NAMALWA (cell line): ENCODE measurements at regions not wholly inside any gene's neighbourhood (a gene's known extent, or its start where the extent isn't known, plus 50 kb on each side); places are given as distances from the start of the nearest gene placed in this dataset.

Experiments used
- DNase-seq: peaks from one replicate; pipeline ENCODE4 v3.0.0-alpha.2; 2015; ENCODE audit warnings: low spot score

DNA sequence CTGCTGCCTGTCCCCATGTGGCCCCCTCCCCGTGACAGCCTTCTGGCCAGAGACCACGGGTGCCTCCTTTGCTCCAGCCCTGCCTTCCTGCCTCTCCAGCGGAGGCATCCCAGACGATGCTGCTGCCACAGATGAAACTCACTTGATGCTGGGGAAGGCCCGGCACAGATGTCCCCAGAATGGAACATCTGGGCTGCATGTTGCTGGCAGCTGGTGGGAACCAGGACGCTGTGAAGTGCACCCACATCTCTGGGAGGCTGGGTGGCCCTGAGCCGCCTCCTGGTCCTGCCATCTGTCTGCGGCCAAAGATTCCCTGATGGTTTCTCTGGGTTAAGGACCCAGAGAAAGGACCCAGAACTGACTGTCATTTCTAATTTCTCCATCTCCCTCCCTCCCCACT, 51.9 kb upstream of the PTPRS start:
- DNase-seq, result no peak

- DNase-seq, result no peak
Observed at GRCh38 chr19:5393088-5393487, 52.5 kb upstream of the PTPRS start.

DNA sequence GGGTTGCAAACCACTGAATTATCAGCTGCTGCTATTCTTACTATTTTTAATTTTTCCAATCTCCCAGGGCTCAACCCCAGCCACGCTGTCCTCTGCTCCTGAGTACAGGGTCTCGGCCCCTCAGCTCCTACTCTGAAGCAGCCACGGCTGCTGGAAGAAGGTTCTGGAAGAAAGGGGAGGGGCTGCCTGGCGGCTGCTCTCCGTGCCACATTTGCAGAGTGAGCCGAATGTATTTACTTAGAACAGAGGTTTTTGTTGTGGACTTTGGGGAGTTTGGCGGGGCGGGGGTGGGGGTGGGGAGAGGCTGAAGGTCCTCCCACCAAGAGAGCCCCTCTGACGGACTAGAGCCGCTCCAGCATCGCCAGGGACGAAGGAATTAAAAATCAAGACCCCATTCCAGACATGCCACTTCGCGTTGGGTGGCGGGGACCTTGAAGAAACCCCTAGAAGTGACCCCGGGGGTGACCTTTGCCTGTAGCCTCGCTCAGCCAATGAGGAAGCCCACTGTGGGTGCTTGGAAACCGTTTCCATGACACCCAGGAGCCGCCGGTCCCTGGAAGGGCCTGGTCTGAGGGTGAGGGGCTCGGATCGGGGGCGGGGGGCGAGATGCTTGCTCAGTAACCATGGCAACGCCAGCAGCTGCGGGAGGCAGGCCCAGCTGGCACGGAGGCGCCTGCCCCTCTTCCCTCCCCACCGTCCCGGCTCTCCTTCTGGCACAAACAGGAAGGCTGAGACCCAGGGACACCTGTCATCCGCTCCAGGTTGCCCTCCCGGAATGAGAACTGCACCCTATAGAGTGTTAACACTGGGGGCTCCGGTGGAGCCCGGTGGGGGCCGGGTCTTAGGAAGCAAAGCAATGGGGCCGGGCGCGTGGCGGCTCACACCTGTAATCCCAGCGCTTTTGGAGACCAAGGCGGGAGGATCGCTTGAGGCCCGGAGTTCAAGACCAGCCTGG, 54.2 kb upstream of the PTPRS start:
- no peak for DNase-seq

DNA sequence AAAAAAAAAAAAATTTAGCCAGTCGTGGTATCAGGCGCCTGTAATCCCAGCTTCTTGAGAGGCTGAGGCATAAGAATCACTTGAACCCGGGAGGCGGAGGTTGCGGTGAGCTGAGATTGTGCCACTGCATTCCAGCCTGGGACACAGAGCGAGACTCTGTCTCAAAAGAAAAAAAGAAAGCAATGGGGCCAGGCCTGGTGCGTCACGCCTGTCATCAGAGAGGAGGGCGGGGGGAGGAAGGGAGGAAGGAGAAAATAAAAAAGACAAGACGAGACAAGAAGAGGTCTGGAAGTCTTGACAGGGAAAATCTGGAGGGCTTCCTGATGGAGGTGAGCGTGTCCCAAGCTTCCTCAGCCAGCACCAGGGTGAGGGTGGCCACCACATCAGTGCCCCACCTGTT, 54.9 kb upstream of the PTPRS start:
- DNase-seq, result no peak

GRCh38 chr19:5396096-5396939, 55.7 kb upstream of the PTPRS start:
- DNase-seq, result no peak

DNA sequence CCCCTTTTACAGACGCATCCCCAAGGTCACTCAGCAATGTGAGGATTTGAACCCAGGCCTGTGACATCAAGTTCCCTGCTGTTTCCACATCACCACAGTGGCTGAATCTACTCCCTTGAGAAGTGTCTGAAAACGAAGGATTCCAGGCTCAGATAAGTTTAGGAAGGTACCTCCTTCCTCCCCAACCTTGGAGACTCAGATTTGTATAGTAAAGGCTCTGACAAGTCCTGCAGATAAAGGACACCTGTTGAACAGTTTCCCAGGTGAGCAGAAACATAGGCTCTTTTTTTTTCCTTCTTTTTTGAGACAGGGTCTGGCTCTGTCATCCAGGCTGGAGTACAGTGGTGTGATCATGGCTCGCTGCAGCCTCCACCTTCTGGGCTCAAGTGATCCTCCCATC, 56.4 kb upstream of the PTPRS start:
- DNase-seq, result no peak

DNA sequence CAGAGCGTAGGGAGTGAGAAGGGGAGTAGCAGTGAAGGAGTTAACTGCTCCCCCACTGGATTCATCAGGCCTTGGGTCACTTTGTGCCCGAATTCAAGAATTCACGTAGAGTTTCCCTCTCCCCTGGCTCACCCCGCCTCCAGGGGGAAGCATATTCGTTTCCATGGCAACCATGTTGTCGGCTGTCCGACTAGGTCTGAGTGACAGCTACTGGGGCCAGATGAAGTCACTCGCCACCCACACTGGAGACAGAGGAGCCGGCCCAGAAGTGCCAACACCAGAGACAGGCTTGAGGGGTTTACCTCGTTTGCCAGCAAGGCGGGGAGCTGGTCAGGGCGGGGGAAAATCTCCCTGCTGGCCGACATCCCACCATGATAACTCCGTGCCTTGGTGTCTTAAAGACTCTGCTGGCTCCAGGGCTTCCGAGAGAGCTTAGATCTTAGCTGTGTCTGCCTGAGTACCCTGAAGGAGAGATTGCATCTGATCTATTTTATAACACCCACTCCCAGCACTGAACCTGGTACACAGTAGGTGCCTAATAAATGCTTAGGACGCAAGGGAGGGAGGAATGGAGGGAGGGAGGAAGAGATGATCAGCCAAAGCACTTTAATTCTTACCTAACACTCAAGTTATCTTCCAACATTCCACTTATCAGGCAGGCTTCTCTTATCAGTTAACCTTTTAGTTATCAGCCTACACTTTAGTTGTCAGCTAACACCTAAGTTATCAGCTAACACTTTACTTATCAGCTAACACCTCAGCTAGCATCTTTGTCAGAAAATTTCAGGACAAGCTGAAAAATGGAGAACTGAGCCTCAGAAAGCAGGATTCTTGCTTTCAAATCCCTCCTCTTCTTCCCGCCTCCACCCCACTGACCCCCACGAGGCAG, 57.2 kb upstream of the ZNRF4 start:
- DNase-seq, result peak; percentile 37

GRCh38 chr19:5398693-5399057, 56.5 kb upstream of the ZNRF4 start:
- DNase-seq, result no peak

DNA sequence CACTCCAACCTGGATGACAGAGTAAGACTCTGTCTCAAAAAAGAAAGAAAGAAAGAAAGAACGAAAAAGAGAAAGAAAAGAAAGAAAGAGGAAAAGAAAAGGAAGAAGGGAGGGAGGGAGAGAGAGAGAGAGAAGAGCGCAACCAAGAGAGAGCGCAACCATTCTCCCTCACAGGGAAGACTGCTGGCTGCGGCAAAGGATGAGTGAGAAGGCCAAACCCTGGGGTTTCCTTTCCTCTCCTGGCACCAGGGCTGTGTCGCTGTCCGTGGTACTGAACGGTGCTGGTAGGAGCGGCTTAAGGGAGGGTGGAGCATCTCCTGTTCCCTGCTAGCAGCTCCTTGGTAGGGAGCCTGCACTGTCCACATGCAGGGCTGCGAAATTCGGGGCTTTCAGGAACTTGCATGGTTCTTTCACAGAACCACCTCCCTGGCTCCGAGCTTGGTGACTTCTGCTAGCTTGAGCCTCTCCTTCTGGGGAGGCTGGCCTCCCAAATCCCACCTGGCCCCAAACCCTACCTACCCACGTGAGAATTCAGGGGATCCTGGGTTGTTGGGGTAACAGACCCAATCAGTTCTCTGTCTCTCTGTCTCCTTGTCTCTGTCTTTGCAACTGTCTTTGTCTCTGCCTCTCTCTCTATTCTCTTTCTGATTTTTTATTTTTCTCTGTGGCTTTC, 51.1 kb upstream of the ZNRF4 start:
- peak; percentile 70 for DNase-seq
